ENCODE measurements at regions not wholly inside any gene's neighbourhood (a gene's known extent, or its start where the extent isn't known, plus 50 kb on each side); places are given as distances from the start of the nearest gene placed in this dataset.

- no peak for DNase-seq
- no peaks in the 10 kb centered on the region for H3K36me3 ChIP-seq
- intact Hi-C loops (cut with DNase I) = no loop called here
- H3K4me1 ChIP-seq = no peaks in the 10 kb centered on the region
- no peak for TF ChIP-seq CTCF (IDR thresholded peaks at IDR 0.05)
- H3K27me3 ChIP-seq = no peaks in the 10 kb centered on the region
- no peak overlapping the region for H3K4me3 ChIP-seq
- H3K9ac ChIP-seq (ENCODE audit: low read depth in 2 of 2, low read length in 2 of 2) = no peak overlapping the region
- no peaks in the 10 kb centered on the region for H3K9me3 ChIP-seq
- no peak overlapping the region for H3K27ac ChIP-seq
Measured at GRCh38 chr5:10912435-10912834, 151.4 kb upstream of the DAP start.

DNA sequence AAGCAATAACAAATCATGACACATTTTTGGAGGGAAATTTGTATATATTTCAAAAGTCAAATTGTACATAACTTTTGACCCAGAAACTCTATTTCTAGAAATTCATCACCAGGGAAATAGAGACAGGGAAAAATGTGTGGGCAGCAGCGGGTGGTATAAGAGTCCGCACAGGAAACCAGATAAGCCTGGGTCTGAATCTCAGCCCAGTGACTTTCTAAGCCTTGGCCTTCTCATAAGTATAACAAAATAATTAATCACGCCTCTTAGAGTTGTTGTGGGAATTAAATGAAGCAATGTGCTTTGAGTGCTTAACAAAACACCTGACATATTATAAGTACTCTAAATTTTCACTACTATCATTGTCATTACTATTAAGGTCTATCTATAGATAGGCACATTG lies 149.2 kb upstream of the DAP start:
- Histone ChIP-seq H3K4me3 (no peak overlapping the region), H3K9me3 (no peaks in the 10 kb centered on the region), H3K9ac (ENCODE audit: low read depth in 2 of 2, low read length in 2 of 2) (no peak overlapping the region), H3K27ac (no peak overlapping the region), H3K36me3 (no peaks in the 10 kb centered on the region), H3K4me1 (no peaks in the 10 kb centered on the region), H3K27me3 (no peaks in the 10 kb centered on the region)
- intact Hi-C loops (cut with DNase I) = no loop called here
- no peak for DNase-seq
- no peak for TF ChIP-seq CTCF (IDR thresholded peaks at IDR 0.05)

DNA sequence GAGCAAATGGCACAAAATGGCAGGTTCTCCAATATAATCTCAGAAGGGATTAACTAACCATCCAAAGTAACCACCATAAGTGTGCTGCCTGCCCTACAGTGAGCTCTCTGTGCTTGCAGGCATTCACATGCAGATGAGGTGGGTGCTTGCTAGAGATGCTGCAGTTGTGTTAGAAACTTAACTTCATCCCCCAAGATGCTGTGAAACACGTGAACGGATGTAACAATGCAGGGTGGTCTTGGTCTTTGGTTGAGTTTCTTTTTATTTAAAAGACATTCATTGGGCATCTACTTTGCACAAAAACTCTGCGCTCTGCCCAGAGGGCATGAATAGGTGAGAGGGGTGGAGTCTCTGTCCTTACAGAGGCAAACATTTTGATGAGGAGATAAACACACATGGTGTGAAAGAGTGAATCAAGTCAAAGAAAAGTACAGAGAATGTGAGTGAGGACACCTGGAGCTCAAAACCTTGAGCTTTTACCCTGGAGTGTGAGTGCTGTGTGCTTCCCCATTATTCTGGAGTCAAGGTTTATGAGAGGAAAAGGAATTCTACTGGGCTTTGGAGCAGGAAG lies 143.9 kb upstream of the DAP start:
- no peak overlapping the region for H3K27ac ChIP-seq
- intact Hi-C loops (cut with DNase I) = no loop called here
- H3K9ac ChIP-seq (ENCODE audit: low read depth in 2 of 2, low read length in 2 of 2) = no peak overlapping the region
- TF ChIP-seq CTCF (IDR thresholded peaks at IDR 0.05) = no peak
- no peak overlapping the region for H3K4me3 ChIP-seq
- no peaks in the 10 kb centered on the region for H3K27me3 ChIP-seq
- no peaks in the 10 kb centered on the region for H3K9me3 ChIP-seq
- no peaks in the 10 kb centered on the region for H3K36me3 ChIP-seq
- DNase-seq = no peak
- no peaks in the 10 kb centered on the region for H3K4me1 ChIP-seq

- intact Hi-C loops (cut with DNase I) = no loop called here
- no peak for DNase-seq
- no peak for TF ChIP-seq CTCF (IDR thresholded peaks at IDR 0.05)
- no peaks in the 10 kb centered on the region for H3K36me3 ChIP-seq
- no peaks in the 10 kb centered on the region for H3K27me3 ChIP-seq
- H3K9ac ChIP-seq (ENCODE audit: low read depth in 2 of 2, low read length in 2 of 2) = no peak overlapping the region
- no peaks in the 10 kb centered on the region for H3K9me3 ChIP-seq
- no peak overlapping the region for H3K4me3 ChIP-seq
- H3K4me1 ChIP-seq = no peaks in the 10 kb centered on the region
- no peak overlapping the region for H3K27ac ChIP-seq
Measured at GRCh38 chr5:10903786-10904560, 142.9 kb upstream of the DAP start.

GRCh38 chr5:10902145-10902544 lies 141.1 kb upstream of the DAP start:
- no peaks in the 10 kb centered on the region for H3K4me1 ChIP-seq
- intact Hi-C loops (cut with DNase I) = no loop called here
- no peak overlapping the region for H3K27ac ChIP-seq
- no peak for DNase-seq
- H3K27me3 ChIP-seq = no peaks in the 10 kb centered on the region
- no peak overlapping the region for H3K9ac ChIP-seq (ENCODE audit: low read depth in 2 of 2, low read length in 2 of 2)
- TF ChIP-seq CTCF (IDR thresholded peaks at IDR 0.05) = no peak
- H3K36me3 ChIP-seq = no peaks in the 10 kb centered on the region
- H3K9me3 ChIP-seq = no peaks in the 10 kb centered on the region
- H3K4me3 ChIP-seq = no peak overlapping the region
